ENCODE measurements at regions not wholly inside any gene's neighbourhood (a gene's known extent, or its start where the extent isn't known, plus 50 kb on each side); places are given as distances from the start of the nearest gene placed in this dataset.

- no peak overlapping the region for H3K27ac ChIP-seq (ENCODE audit: low read depth, low read length)
- TF ChIP-seq, protein P1, sequence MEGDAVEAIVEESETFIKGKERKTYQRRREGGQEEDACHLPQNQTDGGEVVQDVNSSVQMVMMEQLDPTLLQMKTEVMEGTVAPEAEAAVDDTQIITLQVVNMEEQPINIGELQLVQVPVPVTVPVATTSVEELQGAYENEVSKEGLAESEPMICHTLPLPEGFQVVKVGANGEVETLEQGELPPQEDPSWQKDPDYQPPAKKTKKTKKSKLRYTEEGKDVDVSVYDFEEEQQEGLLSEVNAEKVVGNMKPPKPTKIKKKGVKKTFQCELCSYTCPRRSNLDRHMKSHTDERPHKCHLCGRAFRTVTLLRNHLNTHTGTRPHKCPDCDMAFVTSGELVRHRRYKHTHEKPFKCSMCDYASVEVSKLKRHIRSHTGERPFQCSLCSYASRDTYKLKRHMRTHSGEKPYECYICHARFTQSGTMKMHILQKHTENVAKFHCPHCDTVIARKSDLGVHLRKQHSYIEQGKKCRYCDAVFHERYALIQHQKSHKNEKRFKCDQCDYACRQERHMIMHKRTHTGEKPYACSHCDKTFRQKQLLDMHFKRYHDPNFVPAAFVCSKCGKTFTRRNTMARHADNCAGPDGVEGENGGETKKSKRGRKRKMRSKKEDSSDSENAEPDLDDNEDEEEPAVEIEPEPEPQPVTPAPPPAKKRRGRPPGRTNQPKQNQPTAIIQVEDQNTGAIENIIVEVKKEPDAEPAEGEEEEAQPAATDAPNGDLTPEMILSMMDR (IDR thresholded peaks at IDR 0.05; ENCODE audit: insufficient read depth, low read length, poor library complexity, severe bottlenecking), result no peak
- no peak overlapping the region for H3K4me2 ChIP-seq (ENCODE audit: low read depth, low read length, poor library complexity, severe bottlenecking)
- H4K20me1 ChIP-seq (ENCODE audit: low read depth, low read length), result no peaks in the 10 kb centered on the region
- H3K27me3 ChIP-seq (ENCODE audit: low read length), result no peaks in the 10 kb centered on the region
- H2AFZ ChIP-seq (ENCODE audit: low read depth, low read length, severe bottlenecking), result no peak overlapping the region
- H3K9ac ChIP-seq (ENCODE audit: low read length), result no peak overlapping the region
- no peak overlapping the region for H3K4me3 ChIP-seq (ENCODE audit: insufficient read depth, low read length, poor library complexity, severe bottlenecking)
- no peaks in the 10 kb centered on the region for H3F3A ChIP-seq (ENCODE audit: insufficient read depth)
- no peaks in the 10 kb centered on the region for H3K9me3 ChIP-seq (ENCODE audit: insufficient read depth, low read length)
- H3K36me3 ChIP-seq (ENCODE audit: low read length), result no peaks in the 10 kb centered on the region
- no peaks in the 10 kb centered on the region for H3K79me2 ChIP-seq (ENCODE audit: insufficient read depth, low read length)
- no peaks in the 10 kb centered on the region for H3K9me2 ChIP-seq (replicated peaks; ENCODE audit: insufficient read depth, low read length)
Measured at GRCh38 chr13:40345654-40346372, 320.6 kb downstream of the FOXO1 start.

- H2AFZ ChIP-seq (ENCODE audit: low read depth, low read length, severe bottlenecking), result no peak overlapping the region
- no peaks in the 10 kb centered on the region for H4K20me1 ChIP-seq (ENCODE audit: low read depth, low read length)
- H3K27me3 ChIP-seq (ENCODE audit: low read length), result no peaks in the 10 kb centered on the region
- H3K27ac ChIP-seq (ENCODE audit: low read depth, low read length), result no peak overlapping the region
- TF ChIP-seq EZH2phosphoT487 (conservative IDR thresholded peaks at IDR 0.05; ENCODE audit: low read length), result no peak
- no peak overlapping the region for H3K4me3 ChIP-seq (ENCODE audit: insufficient read depth, low read length, poor library complexity, severe bottlenecking)
- no peak overlapping the region for H3K4me2 ChIP-seq (ENCODE audit: low read depth, low read length, poor library complexity, severe bottlenecking)
- H3K9me2 ChIP-seq (replicated peaks; ENCODE audit: insufficient read depth, low read length), result no peaks in the 10 kb centered on the region
- no peaks in the 10 kb centered on the region for H3K79me2 ChIP-seq (ENCODE audit: insufficient read depth, low read length)
- H3K9me3 ChIP-seq (ENCODE audit: insufficient read depth, low read length), result no peaks in the 10 kb centered on the region
- H3K36me3 ChIP-seq (ENCODE audit: low read length), result no peaks in the 10 kb centered on the region
- no peak overlapping the region for H3K9ac ChIP-seq (ENCODE audit: low read length)
- H3F3A ChIP-seq (ENCODE audit: insufficient read depth), result no peaks in the 10 kb centered on the region
Measured at GRCh38 chr13:40346592-40346991, 319.8 kb downstream of the FOXO1 start.

DNA sequence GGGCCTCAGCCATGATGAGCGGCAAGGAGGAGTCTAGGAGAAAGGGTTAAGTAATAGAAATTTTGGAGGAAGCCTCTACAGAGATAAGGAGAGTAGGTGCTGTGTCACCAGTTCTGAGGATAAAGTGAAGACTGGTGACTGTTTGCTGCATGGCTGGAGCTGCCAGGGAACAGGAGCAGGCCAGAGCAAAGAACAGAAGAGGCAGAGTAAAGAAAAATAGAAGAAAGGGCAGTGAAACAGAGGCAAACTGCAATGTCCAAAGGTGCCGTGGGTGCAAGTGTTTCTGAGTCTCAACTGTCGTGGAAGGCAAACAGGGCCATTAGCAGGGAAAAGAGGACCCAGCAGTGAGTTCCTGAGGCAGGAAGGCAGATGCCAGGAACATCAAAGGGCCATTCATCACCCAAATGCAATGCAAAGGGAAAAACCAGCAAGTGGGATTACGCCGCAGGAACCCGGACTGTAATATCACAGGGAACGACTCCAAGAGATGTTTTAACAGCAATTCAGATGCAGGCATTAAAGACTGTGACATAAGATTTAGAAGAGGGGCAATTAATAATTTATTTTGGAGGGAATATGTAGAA lies 318.3 kb downstream of the FOXO1 start:
- Histone ChIP-seq H3K36me3 (ENCODE audit: low read length) (no peaks in the 10 kb centered on the region), H2AFZ (ENCODE audit: low read depth, low read length, severe bottlenecking) (no peak overlapping the region), H3K9ac (ENCODE audit: low read length) (no peak overlapping the region), H3K79me2 (ENCODE audit: insufficient read depth, low read length) (no peaks in the 10 kb centered on the region), H3K27ac (ENCODE audit: low read depth, low read length) (no peak overlapping the region), H3K9me3 (ENCODE audit: insufficient read depth, low read length) (no peaks in the 10 kb centered on the region), H3K27me3 (ENCODE audit: low read length) (no peaks in the 10 kb centered on the region), H3K4me3 (ENCODE audit: insufficient read depth, low read length, poor library complexity, severe bottlenecking) (no peak overlapping the region), H4K20me1 (ENCODE audit: low read depth, low read length) (no peaks in the 10 kb centered on the region), H3K9me2 (replicated peaks; ENCODE audit: insufficient read depth, low read length) (no peaks in the 10 kb centered on the region), H3K4me2 (ENCODE audit: low read depth, low read length, poor library complexity, severe bottlenecking) (no peak overlapping the region), H3F3A (ENCODE audit: insufficient read depth) (no peaks in the 10 kb centered on the region)
- TF ChIP-seq, protein P1 (IDR thresholded peaks at IDR 0.05; ENCODE audit: insufficient read depth, low read length, poor library complexity, severe bottlenecking), result no peak
- TF ChIP-seq EZH2phosphoT487 (conservative IDR thresholded peaks at IDR 0.05; ENCODE audit: low read length), result no peak

- Histone ChIP-seq H3K36me3 (ENCODE audit: low read length) (no peaks in the 10 kb centered on the region), H3K27ac (ENCODE audit: low read depth, low read length) (no peak overlapping the region), H3K4me3 (ENCODE audit: insufficient read depth, low read length, poor library complexity, severe bottlenecking) (no peak overlapping the region), H3K79me2 (ENCODE audit: insufficient read depth, low read length) (no peaks in the 10 kb centered on the region), H2AFZ (ENCODE audit: low read depth, low read length, severe bottlenecking) (no peak overlapping the region), H3F3A (ENCODE audit: insufficient read depth) (no peaks in the 10 kb centered on the region), H3K9me2 (replicated peaks; ENCODE audit: insufficient read depth, low read length) (no peaks in the 10 kb centered on the region), H3K27me3 (ENCODE audit: low read length) (no peaks in the 10 kb centered on the region), H3K9ac (ENCODE audit: low read length) (no peak overlapping the region), H3K4me2 (ENCODE audit: low read depth, low read length, poor library complexity, severe bottlenecking) (no peak overlapping the region), H4K20me1 (ENCODE audit: low read depth, low read length) (no peaks in the 10 kb centered on the region), H3K9me3 (ENCODE audit: insufficient read depth, low read length) (no peaks in the 10 kb centered on the region)
- no peak for TF ChIP-seq EZH2phosphoT487 (conservative IDR thresholded peaks at IDR 0.05; ENCODE audit: low read length)
- TF ChIP-seq, protein P1 (IDR thresholded peaks at IDR 0.05; ENCODE audit: insufficient read depth, low read length, poor library complexity, severe bottlenecking), result no peak
Measured at GRCh38 chr13:40350283-40350992, 316.0 kb downstream of the FOXO1 start.

Data from SU-DHL-6 (cell line).